ENCODE measurements at regions not wholly inside any gene's neighbourhood (a gene's known extent, or its start where the extent isn't known, plus 50 kb on each side); places are given as distances from the start of the nearest gene placed in this dataset.

DNA sequence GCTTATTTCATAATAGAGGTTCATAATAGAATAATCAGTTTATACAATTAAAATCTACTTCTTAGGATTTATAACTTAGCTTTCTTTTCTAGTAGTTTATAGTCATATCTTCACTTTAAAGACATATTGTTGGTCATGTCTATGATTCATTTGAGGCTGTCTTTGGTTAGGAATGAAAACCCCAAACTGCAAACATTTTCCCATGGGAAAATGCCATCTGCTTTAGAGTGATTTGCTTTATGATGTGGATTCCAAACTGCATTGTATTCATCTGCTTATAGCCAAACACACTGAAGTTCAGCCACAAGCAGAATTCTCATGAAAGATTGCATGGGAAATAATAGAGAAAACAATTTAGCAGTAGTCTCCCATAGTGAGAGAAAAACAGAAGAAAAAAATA is 128.0 kb downstream of the RFPL4B start:
- ChIA-PET POLR2A (no interaction called here), CTCF (no interaction called here)
- FAIRE-seq (no peak), ATAC-seq (no peak), DNase-seq (ENCODE audit: low read depth in 1 of 2, low spot score in 1 of 2) (no peak)
- Histone ChIP-seq H3K9me3 (no peaks in the 10 kb centered on the region), H3K4me1 (no peaks in the 10 kb centered on the region), H3K4me3 (no peak overlapping the region), H3K4me2 (no peak overlapping the region), H3K27ac (no peak overlapping the region)
- TF ChIP-seq KDM5A (IDR thresholded peaks at IDR 0.05) (no peak), HOXA7 (CRISPR knock-in tag; IDR thresholded peaks at IDR 0.05) (no peak), HOXB13 (CRISPR knock-in tag; IDR thresholded peaks at IDR 0.05; ENCODE audit: low read depth) (no peak), SREBF2 (IDR thresholded peaks at IDR 0.05) (no peak), ZSCAN20 (CRISPR knock-in tag; IDR thresholded peaks at IDR 0.05) (no peak), HDAC2 (IDR thresholded peaks at IDR 0.05) (no peak), RNF2 (IDR thresholded peaks at IDR 0.05; ENCODE audit: borderline replicate concordance, low read depth) (no peak), FOXS1 (CRISPR knock-in tag; IDR thresholded peaks at IDR 0.05) (no peak), JUN (IDR thresholded peaks at IDR 0.05) (no peak), MAZ (IDR thresholded peaks at IDR 0.05; ENCODE audit: borderline replicate concordance, low read depth, low read length) (no peak), FOSB (CRISPR knock-in tag; IDR thresholded peaks at IDR 0.05) (no peak), CHD2 (IDR thresholded peaks at IDR 0.05; ENCODE audit: low read length, partially characterized antibody) (no peak), HEYL (CRISPR knock-in tag; IDR thresholded peaks at IDR 0.05) (no peak), ZFP36 (IDR thresholded peaks at IDR 0.05; ENCODE audit: borderline replicate concordance, partially characterized antibody) (no peak), BHLHE40 (IDR thresholded peaks at IDR 0.05; ENCODE audit: low read depth, low read length) (no peak)
- TF ChIP-seq, protein P1, sequence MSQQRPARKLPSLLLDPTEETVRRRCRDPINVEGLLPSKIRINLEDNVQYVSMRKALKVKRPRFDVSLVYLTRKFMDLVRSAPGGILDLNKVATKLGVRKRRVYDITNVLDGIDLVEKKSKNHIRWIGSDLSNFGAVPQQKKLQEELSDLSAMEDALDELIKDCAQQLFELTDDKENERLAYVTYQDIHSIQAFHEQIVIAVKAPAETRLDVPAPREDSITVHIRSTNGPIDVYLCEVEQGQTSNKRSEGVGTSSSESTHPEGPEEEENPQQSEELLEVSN (IDR thresholded peaks at IDR 0.05; ENCODE audit: borderline replicate concordance, low read depth), result no peak
- TF ChIP-seq, protein P2, sequence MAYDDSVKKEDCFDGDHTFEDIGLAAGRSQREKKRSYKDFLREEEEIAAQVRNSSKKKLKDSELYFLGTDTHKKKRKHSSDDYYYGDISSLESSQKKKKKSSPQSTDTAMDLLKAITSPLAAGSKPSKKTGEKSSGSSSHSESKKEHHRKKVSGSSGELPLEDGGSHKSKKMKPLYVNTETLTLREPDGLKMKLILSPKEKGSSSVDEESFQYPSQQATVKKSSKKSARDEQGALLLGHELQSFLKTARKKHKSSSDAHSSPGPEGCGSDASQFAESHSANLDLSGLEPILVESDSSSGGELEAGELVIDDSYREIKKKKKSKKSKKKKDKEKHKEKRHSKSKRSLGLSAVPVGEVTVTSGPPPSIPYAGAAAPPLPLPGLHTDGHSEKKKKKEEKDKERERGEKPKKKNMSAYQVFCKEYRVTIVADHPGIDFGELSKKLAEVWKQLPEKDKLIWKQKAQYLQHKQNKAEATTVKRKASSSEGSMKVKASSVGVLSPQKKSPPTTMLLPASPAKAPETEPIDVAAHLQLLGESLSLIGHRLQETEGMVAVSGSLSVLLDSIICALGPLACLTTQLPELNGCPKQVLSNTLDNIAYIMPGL (CRISPR knock-in tag; IDR thresholded peaks at IDR 0.05; ENCODE audit: borderline replicate concordance), result no peak
- TF ChIP-seq, protein P3, sequence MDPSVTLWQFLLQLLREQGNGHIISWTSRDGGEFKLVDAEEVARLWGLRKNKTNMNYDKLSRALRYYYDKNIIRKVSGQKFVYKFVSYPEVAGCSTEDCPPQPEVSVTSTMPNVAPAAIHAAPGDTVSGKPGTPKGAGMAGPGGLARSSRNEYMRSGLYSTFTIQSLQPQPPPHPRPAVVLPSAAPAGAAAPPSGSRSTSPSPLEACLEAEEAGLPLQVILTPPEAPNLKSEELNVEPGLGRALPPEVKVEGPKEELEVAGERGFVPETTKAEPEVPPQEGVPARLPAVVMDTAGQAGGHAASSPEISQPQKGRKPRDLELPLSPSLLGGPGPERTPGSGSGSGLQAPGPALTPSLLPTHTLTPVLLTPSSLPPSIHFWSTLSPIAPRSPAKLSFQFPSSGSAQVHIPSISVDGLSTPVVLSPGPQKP (IDR thresholded peaks at IDR 0.05; ENCODE audit: low read depth, low read length), result no peak

DNA sequence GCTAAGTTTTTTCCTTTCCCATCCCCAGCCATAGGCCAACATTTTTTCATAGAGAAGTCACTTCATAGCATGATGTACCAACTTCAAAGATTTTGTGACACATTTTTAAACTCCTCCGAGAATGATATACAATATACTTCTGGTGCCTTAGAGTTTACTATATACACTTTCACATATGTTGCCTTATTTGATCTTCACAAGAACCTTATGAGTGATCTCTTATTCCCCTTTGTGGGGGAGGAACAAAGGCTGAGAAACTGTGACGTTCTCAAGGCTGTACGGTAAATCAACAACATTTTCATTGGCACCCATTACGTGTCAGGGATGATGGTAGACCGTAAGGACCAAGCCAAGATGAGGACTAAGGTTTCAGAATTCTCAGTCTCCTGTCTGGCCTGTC is 130.0 kb downstream of the RFPL4B start:
- H3K4me1 ChIP-seq, result no peaks in the 10 kb centered on the region
- DNase-seq (ENCODE audit: low read depth in 1 of 2, low spot score in 1 of 2) (no peak), ATAC-seq (no peak), FAIRE-seq (no peak)
- H3K27ac ChIP-seq, result no peak overlapping the region
- 63% methylated on average over 5 of the region's 5 CpGs for WGBS (ENCODE audit: missing lambda C conversion rate)
- no peaks in the 10 kb centered on the region for H3K9me3 ChIP-seq
- CTCF ChIA-PET, result no interaction called here
- no peak overlapping the region for H3K4me2 ChIP-seq
- POLR2A ChIA-PET, result no interaction called here
- H3K4me3 ChIP-seq, result no peak overlapping the region
- TF ChIP-seq, protein P3 (IDR thresholded peaks at IDR 0.05; ENCODE audit: low read depth, low read length), result no peak
- TF ChIP-seq HOXA7 (CRISPR knock-in tag; IDR thresholded peaks at IDR 0.05) (no peak), CBX8 (IDR thresholded peaks at IDR 0.05) (no peak), EHF (CRISPR knock-in tag; IDR thresholded peaks at IDR 0.05) (no peak), CHD4 (IDR thresholded peaks at IDR 0.05; ENCODE audit: borderline replicate concordance) (no peak), FOXS1 (CRISPR knock-in tag; IDR thresholded peaks at IDR 0.05) (no peak), TP53 (CRISPR knock-in tag; IDR thresholded peaks at IDR 0.05) (no peak), SMC3 (IDR thresholded peaks at IDR 0.05) (no peak), BHLHE40 (IDR thresholded peaks at IDR 0.05; ENCODE audit: low read depth, low read length) (no peak), PHF8 (IDR thresholded peaks at IDR 0.05; ENCODE audit: borderline replicate concordance, low read depth) (no peak), GATA3 (IDR thresholded peaks at IDR 0.05; ENCODE audit: borderline replicate concordance) (no peak), EHMT2 (IDR thresholded peaks at IDR 0.05; ENCODE audit: low read depth) (no peak), MAFK (IDR thresholded peaks at IDR 0.05; ENCODE audit: partially characterized antibody) (no peak), NR3C1 (IDR thresholded peaks at IDR 0.05) (no peak), CHD2 (IDR thresholded peaks at IDR 0.05; ENCODE audit: low read length, partially characterized antibody) (no peak), ESRRA (IDR thresholded peaks at IDR 0.05; ENCODE audit: borderline replicate concordance, low read length) (no peak)
- TF ChIP-seq, protein P4, sequence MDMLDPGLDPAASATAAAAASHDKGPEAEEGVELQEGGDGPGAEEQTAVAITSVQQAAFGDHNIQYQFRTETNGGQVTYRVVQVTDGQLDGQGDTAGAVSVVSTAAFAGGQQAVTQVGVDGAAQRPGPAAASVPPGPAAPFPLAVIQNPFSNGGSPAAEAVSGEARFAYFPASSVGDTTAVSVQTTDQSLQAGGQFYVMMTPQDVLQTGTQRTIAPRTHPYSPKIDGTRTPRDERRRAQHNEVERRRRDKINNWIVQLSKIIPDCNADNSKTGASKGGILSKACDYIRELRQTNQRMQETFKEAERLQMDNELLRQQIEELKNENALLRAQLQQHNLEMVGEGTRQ (IDR thresholded peaks at IDR 0.05), result no peak
- TF ChIP-seq, protein P5, sequence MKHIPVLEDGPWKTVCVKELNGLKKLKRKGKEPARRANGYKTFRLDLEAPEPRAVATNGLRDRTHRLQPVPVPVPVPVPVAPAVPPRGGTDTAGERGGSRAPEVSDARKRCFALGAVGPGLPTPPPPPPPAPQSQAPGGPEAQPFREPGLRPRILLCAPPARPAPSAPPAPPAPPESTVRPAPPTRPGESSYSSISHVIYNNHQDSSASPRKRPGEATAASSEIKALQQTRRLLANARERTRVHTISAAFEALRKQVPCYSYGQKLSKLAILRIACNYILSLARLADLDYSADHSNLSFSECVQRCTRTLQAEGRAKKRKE (CRISPR knock-in tag; IDR thresholded peaks at IDR 0.05; ENCODE audit: low read depth), result no peak
- TF ChIP-seq, protein P2 (CRISPR knock-in tag; IDR thresholded peaks at IDR 0.05; ENCODE audit: borderline replicate concordance), result no peak

All from A549 (cell line).